MCF 10A (cell line): ENCODE measurements at regions not wholly inside any gene's neighbourhood (a gene's known extent, or its start where the extent isn't known, plus 50 kb on each side); places are given as distances from the start of the nearest gene placed in this dataset.

Experiments used
- BruUV-seq: library from RNA; stranded (reverse); fragments of 400-500 nt; replicated peaks from 2 replicates; lab custom pipeline; 2021; lab: Mats Ljungman, UMichigan
- CTCF ChIA-PET: fragments of 300-600 bp; sonication (Branson Sonifier 250); formaldehyde crosslinking; extraction: SDS; loops from one replicate; lab custom pipeline; 2021; ENCODE audit warnings: antibody characterized with exemption, inconsistent platforms; lab: Yijun Ruan, JAX
- POLR2A ChIA-PET: fragments of 300-600, 350-650 bp; sonication (Branson Sonifier 250); formaldehyde crosslinking; extraction: SDS; loops from one replicate; lab custom pipeline; 2020; ENCODE audit warnings: antibody characterized with exemption, inconsistent platforms; lab: Yijun Ruan, JAX
- DNase-seq: peaks from one replicate; pipeline ENCODE4 v3.0.0-alpha.2; 2018; ENCODE audit not compliant: unreplicated experiment
- H3K27ac Mint-ChIP-seq: one replicate; pipeline ENCODE4 v1.8.0; 2022; ENCODE audit warnings: mild to moderate bottlenecking, low read depth, mixed read lengths; ENCODE audit not compliant: unreplicated experiment
- H3K27me3 Mint-ChIP-seq: one replicate; pipeline ENCODE4 v1.8.0; 2022; ENCODE audit warnings: mixed read lengths; ENCODE audit not compliant: insufficient read depth, unreplicated experiment
- H3K36me3 Mint-ChIP-seq: one replicate; pipeline ENCODE4 v1.8.0; 2022; ENCODE audit warnings: mild to moderate bottlenecking, moderate library complexity, mixed read lengths; ENCODE audit not compliant: insufficient read depth, unreplicated experiment
- H3K4me1 Mint-ChIP-seq: one replicate; pipeline ENCODE4 v1.8.0; 2022; ENCODE audit warnings: mixed read lengths; ENCODE audit not compliant: insufficient read depth, unreplicated experiment
- H3K4me3 Mint-ChIP-seq: one replicate; pipeline ENCODE4 v1.8.0; 2022; ENCODE audit warnings: mild to moderate bottlenecking, moderate library complexity, mixed read lengths; ENCODE audit not compliant: unreplicated experiment
- H3K9me3 Mint-ChIP-seq: one replicate; pipeline ENCODE4 v1.8.0; 2022; ENCODE audit warnings: mixed read lengths; ENCODE audit not compliant: unreplicated experiment
- intact Hi-C: fragments of 100-400 bp; cut with micrococcal nuclease; formaldehyde crosslinking; loops from 2 replicates; pipeline ENCODE4 v1.14.1; 2022
- TF ChIP-seq, protein P1 (sequence below): fragments of 200-600 bp; IDR thresholded peaks from one replicate; pipeline ENCODE4 v1.8.0; 2022; ENCODE audit warnings: antibody characterized with exemption, mild to moderate bottlenecking; ENCODE audit not compliant: unreplicated experiment

DNA sequence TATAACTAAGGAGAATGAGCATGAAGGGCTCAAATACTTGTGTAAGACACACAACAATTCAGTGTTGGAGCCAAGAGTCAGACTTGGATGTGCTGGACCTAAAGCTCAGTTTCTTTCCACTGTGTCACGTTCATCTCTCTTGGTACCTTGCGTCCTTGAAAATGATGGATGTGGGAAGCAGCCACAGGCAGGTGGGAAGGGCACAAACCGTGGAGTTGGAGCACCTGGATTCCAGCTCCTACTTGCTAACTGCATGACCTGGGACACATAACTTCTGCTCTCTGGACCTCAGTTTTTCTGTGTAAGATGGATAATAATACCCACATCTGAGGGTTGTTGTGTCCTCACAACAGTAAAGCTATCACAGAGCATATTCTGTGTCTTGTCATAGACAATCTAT, 53.1 kb upstream of the PPP1CB start:
- no peak for DNase-seq
- TF ChIP-seq, protein P1, sequence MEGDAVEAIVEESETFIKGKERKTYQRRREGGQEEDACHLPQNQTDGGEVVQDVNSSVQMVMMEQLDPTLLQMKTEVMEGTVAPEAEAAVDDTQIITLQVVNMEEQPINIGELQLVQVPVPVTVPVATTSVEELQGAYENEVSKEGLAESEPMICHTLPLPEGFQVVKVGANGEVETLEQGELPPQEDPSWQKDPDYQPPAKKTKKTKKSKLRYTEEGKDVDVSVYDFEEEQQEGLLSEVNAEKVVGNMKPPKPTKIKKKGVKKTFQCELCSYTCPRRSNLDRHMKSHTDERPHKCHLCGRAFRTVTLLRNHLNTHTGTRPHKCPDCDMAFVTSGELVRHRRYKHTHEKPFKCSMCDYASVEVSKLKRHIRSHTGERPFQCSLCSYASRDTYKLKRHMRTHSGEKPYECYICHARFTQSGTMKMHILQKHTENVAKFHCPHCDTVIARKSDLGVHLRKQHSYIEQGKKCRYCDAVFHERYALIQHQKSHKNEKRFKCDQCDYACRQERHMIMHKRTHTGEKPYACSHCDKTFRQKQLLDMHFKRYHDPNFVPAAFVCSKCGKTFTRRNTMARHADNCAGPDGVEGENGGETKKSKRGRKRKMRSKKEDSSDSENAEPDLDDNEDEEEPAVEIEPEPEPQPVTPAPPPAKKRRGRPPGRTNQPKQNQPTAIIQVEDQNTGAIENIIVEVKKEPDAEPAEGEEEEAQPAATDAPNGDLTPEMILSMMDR = no peak
- H3K9me3 Mint-ChIP-seq = no peaks in the 10 kb centered on the region
- intact Hi-C loops = no loop called here
- H3K4me3 Mint-ChIP-seq = no peak overlapping the region
- H3K4me1 Mint-ChIP-seq = no peaks in the 10 kb centered on the region
- no peaks in the 10 kb centered on the region for H3K36me3 Mint-ChIP-seq
- no peaks in the 10 kb centered on the region for H3K27me3 Mint-ChIP-seq
- ChIA-PET CTCF (interaction anchor here (0.7 to 1.4 kb wide), 2 partner anchors 9 to 93 kb away, joined by 3 to 4 read pairs; no protein-coding TSS in a partner anchor), POLR2A (interaction anchor here (1.4 kb wide), 1 partner anchor 18 kb away, joined by 3 read pairs; no protein-coding TSS in a partner anchor)
- no TSS peak for BruUV-seq
- H3K27ac Mint-ChIP-seq = no peak overlapping the region
